Common myeloid progenitor, CD34-positive (primary cell): ENCODE measurements at regions not wholly inside any gene's neighbourhood (a gene's known extent, or its start where the extent isn't known, plus 50 kb on each side); places are given as distances from the start of the nearest gene placed in this dataset.
"Not testable (repeated sequence)": the region's sequence is repeated elsewhere in the genome, so short reads cannot be mapped to it uniquely, and the experiment has no call there.

Experiments
- CTCF ChIA-PET: fragments of 350-600 bp; sonication (Branson Sonifier 250); formaldehyde crosslinking; loops from one replicate; lab custom pipeline; 2021; ENCODE audit warnings: antibody characterized with exemption; lab: Charles Lee
- POLR2A ChIA-PET: fragments of 350-600 bp; sonication (Branson Sonifier 250); formaldehyde crosslinking; loops from one replicate; lab custom pipeline; 2021; ENCODE audit warnings: antibody characterized with exemption; lab: Charles Lee
- DNase-seq, 3 donors: peaks; one replicate each; pipeline versions ENCODE4 v3.0.0 to v3.0.0-alpha.2; 2013
- H3K27ac ChIP-seq, 2 experiments: 1 replicate in 1 of 2; 2 replicates in 1 of 2; pipeline ENCODE4 v1.7.0; 2013; ENCODE audit warnings: inconsistent platforms in 2 of 2, low read length in 2 of 2, mild to moderate bottlenecking in 2 of 2, low read depth in 1 of 2, moderate library complexity in 1 of 2; ENCODE audit not compliant: severe bottlenecking in 2 of 2, insufficient read depth in 1 of 2, poor library complexity in 1 of 2
- H3K27me3 ChIP-seq, 5 experiments: replicated peaks in 2 of 5; 1 replicate in 3 of 5; 2 replicates in 2 of 5; pipeline versions ENCODE4 v1.6.1 to v1.7.0; 2013; ENCODE audit warnings: low read length in 4 of 5, mild to moderate bottlenecking in 2 of 5, moderate library complexity in 2 of 5, inconsistent platforms in 1 of 5; ENCODE audit not compliant: insufficient read depth in 5 of 5, control insufficient read depth in 4 of 5
- H3K36me3 ChIP-seq, 4 experiments: 1 replicate in 2 of 4; 2 replicates in 2 of 4; pipeline versions ENCODE4 v1.6.1 to v1.7.0; 2013; ENCODE audit warnings: low read length in 3 of 4, control low read depth in 1 of 4, mild to moderate bottlenecking in 1 of 4; ENCODE audit not compliant: control insufficient read depth in 4 of 4, insufficient read depth in 4 of 4
- H3K4me1 ChIP-seq, 4 experiments: 1 replicate in 3 of 4; 2 replicates in 1 of 4; pipeline versions ENCODE4 v1.6.1 to v1.7.1; 2013; ENCODE audit warnings: low read length in 3 of 4, mild to moderate bottlenecking in 3 of 4, control low read depth in 1 of 4, inconsistent platforms in 1 of 4, moderate library complexity in 1 of 4; ENCODE audit not compliant: control insufficient read depth in 4 of 4, insufficient read depth in 4 of 4; ENCODE audit errors: control extremely low read depth in 1 of 4
- H3K4me3 ChIP-seq, 7 experiments: 1 replicate in 4 of 7; 2 replicates in 3 of 7; pipeline versions ENCODE4 v1.5.1 to v1.7.0; 2013; ENCODE audit warnings: mild to moderate bottlenecking in 7 of 7, low read length in 6 of 7, moderate library complexity in 6 of 7, inconsistent platforms in 2 of 7, low read depth in 2 of 7, control low read depth in 1 of 7; ENCODE audit not compliant: insufficient read depth in 4 of 7, control insufficient read depth in 1 of 7; ENCODE audit errors: extremely low read depth in 1 of 7
- H3K9me3 ChIP-seq, 5 experiments: 1 replicate in 4 of 5; 2 replicates in 1 of 5; pipeline versions ENCODE4 v1.6.1 to v1.7.1; 2013; ENCODE audit warnings: low read length in 4 of 5, mild to moderate bottlenecking in 2 of 5, inconsistent platforms in 1 of 5, low read depth in 1 of 5, moderate library complexity in 1 of 5; ENCODE audit not compliant: control insufficient read depth in 4 of 5, insufficient read depth in 2 of 5; ENCODE audit errors: control extremely low read depth in 1 of 5
- WGBS: methylation state at CpG from one replicate; pipeline ENCODE4 v1.1.5; 2013; ENCODE audit not compliant: insufficient coverage; 5-methylcytosine and 5-hydroxymethylcytosine counted together

GRCh38 chr9:40962461-40962860 is 166.0 kb downstream of the FOXD4L6 start:
- H3K4me1 ChIP-seq, DNase-seq, H3K27me3 ChIP-seq, H3K27ac ChIP-seq, POLR2A ChIA-PET, H3K9me3 ChIP-seq, H3K36me3 ChIP-seq, H3K4me3 ChIP-seq, CTCF ChIA-PET: not testable (repeated sequence)
- no CpG with 5 or more reads among the region's 6 CpGs for WGBS

GRCh38 chr9:40951876-40952494 is 176.5 kb downstream of the FOXD4L6 start:
- H3K27ac ChIP-seq, DNase-seq, CTCF ChIA-PET, H3K4me1 ChIP-seq, H3K27me3 ChIP-seq, H3K9me3 ChIP-seq, H3K36me3 ChIP-seq, POLR2A ChIA-PET, H3K4me3 ChIP-seq: not testable (repeated sequence)
- 94% methylated on average over 17 of the region's 17 CpGs for WGBS

- POLR2A ChIA-PET, DNase-seq: not testable (repeated sequence)
- WGBS: 90% methylated on average over 8 of the region's 8 CpGs
Observed at GRCh38 chr9:40946228-40946627, 182.3 kb downstream of the FOXD4L6 start.

GRCh38 chr9:40942730-40943129 is 185.8 kb downstream of the FOXD4L6 start:
- H3K4me1 ChIP-seq, H3K36me3 ChIP-seq, H3K27me3 ChIP-seq, H3K9me3 ChIP-seq, CTCF ChIA-PET, POLR2A ChIA-PET, DNase-seq, H3K4me3 ChIP-seq, H3K27ac ChIP-seq: not testable (repeated sequence)
- WGBS: no CpG with 5 or more reads among the region's 4 CpGs

More at GRCh38 chr9:40946228-40946627, 182.3 kb downstream of the FOXD4L6 start:
- H3K36me3 ChIP-seq, H3K4me1 ChIP-seq, H3K4me3 ChIP-seq, H3K27ac ChIP-seq, H3K9me3 ChIP-seq, CTCF ChIA-PET, H3K27me3 ChIP-seq: not testable (repeated sequence)

- H3K27ac ChIP-seq, H3K4me1 ChIP-seq, DNase-seq, H3K27me3 ChIP-seq, POLR2A ChIA-PET, H3K36me3 ChIP-seq, CTCF ChIA-PET, H3K4me3 ChIP-seq: not testable (repeated sequence)
- 100% methylated on average over 1 of the region's 1 CpG for WGBS
- peaks cover 0 to 18% (median 4%) of the 10 kb centered on the region in 5 experiments for H3K9me3 ChIP-seq
Observed at GRCh38 chr9:40939888-40940209, 188.6 kb downstream of the FOXD4L6 start.

- CTCF ChIA-PET, H3K27ac ChIP-seq, DNase-seq, H3K27me3 ChIP-seq, H3K36me3 ChIP-seq, H3K4me1 ChIP-seq, H3K4me3 ChIP-seq, POLR2A ChIA-PET: not testable (repeated sequence)
- peaks cover 0 to 22% (median 4%) of the 10 kb centered on the region in 5 experiments for H3K9me3 ChIP-seq
- WGBS: 83% methylated on average over 12 of the region's 15 CpGs
Observed at GRCh38 chr9:40939201-40939887, 189.1 kb downstream of the FOXD4L6 start.

- POLR2A ChIA-PET: no interaction called here
- no peaks in the 10 kb centered on the region for H3K36me3 ChIP-seq
- no peak for DNase-seq
- CTCF ChIA-PET: no interaction called here
- H3K27me3 ChIP-seq: no peaks in the 10 kb centered on the region
- no peaks in the 10 kb centered on the region for H3K4me1 ChIP-seq
- H3K4me3 ChIP-seq: no peak overlapping the region
- H3K9me3 ChIP-seq: peaks cover 0 to 41% (median 12%) of the 10 kb centered on the region in 5 experiments
- H3K27ac ChIP-seq: no peak overlapping the region
- WGBS: 90% methylated on average over 6 of the region's 7 CpGs
Observed at GRCh38 chr9:40935336-40935735, 193.1 kb downstream of the FOXD4L6 start.
